ENCODE measurements at regions not wholly inside any gene's neighbourhood (a gene's known extent, or its start where the extent isn't known, plus 50 kb on each side); places are given as distances from the start of the nearest gene placed in this dataset.

- DNase-seq, result no peak
Observed at GRCh38 chr18:32621034-32621433, 150.4 kb upstream of the GAREM1 start.

GRCh38 chr18:32618546-32618945 is 147.9 kb upstream of the GAREM1 start:
- no peak for DNase-seq

GRCh38 chr18:32613821-32614220 is 143.1 kb upstream of the GAREM1 start:
- DNase-seq, result no peak

GRCh38 chr18:32612651-32613050 is 142.0 kb upstream of the GAREM1 start:
- DNase-seq, result no peak

GRCh38 chr18:32610176-32610575 is 139.5 kb upstream of the GAREM1 start:
- no peak for DNase-seq

- DNase-seq, result no peak
Observed at GRCh38 chr18:32607816-32608215, 137.1 kb upstream of the GAREM1 start.

GRCh38 chr18:32598144-32598543 is 127.5 kb upstream of the GAREM1 start:
- no peak for DNase-seq

- no peak for DNase-seq
Observed at GRCh38 chr18:32596501-32596900, 125.8 kb upstream of the GAREM1 start.

GRCh38 chr18:32595832-32596231 is 125.2 kb upstream of the GAREM1 start:
- no peak for DNase-seq

- DNase-seq, result no peak
Observed at GRCh38 chr18:32588191-32588590, 117.5 kb upstream of the GAREM1 start.

- no peak for DNase-seq
Observed at GRCh38 chr18:32583431-32583830, 112.7 kb upstream of the GAREM1 start.

GRCh38 chr18:32582455-32582854 is 111.8 kb upstream of the GAREM1 start:
- no peak for DNase-seq

GRCh38 chr18:32577561-32577960 is 106.9 kb upstream of the GAREM1 start:
- no peak for DNase-seq

- DNase-seq, result no peak
Observed at GRCh38 chr18:32576296-32576916, 105.7 kb upstream of the GAREM1 start.

GRCh38 chr18:32566960-32567359 is 96.3 kb upstream of the GAREM1 start:
- no peak for DNase-seq

- DNase-seq, result no peak
Observed at GRCh38 chr18:32553640-32554365, 83.1 kb upstream of the GAREM1 start.

GRCh38 chr18:32553174-32553573 is 82.5 kb upstream of the GAREM1 start:
- no peak for DNase-seq

- peak; percentile 70 for DNase-seq
Observed at GRCh38 chr18:32552421-32553030, 81.8 kb upstream of the GAREM1 start.

- DNase-seq, result no peak
Observed at GRCh38 chr18:32550963-32551362, 80.3 kb upstream of the GAREM1 start.

GRCh38 chr18:32549248-32550110 is 78.8 kb upstream of the GAREM1 start:
- peak; percentile 59 for DNase-seq

- DNase-seq, result no peak
Observed at GRCh38 chr18:32548688-32549087, 78.0 kb upstream of the GAREM1 start.

- DNase-seq, result no peak
Observed at GRCh38 chr18:32545631-32546030, 74.9 kb upstream of the GAREM1 start.

- DNase-seq, result no peak
Observed at GRCh38 chr18:32544088-32544487, 73.4 kb upstream of the GAREM1 start.
